NCI-H1417 treated with DMSO at 0.1 percent for 48 hours (cell line): ENCODE measurements at regions not wholly inside any gene's neighbourhood (a gene's known extent, or its start where the extent isn't known, plus 50 kb on each side); places are given as distances from the start of the nearest gene placed in this dataset.

Experiments
- DNase-seq: peaks from one replicate; lab custom pipeline; 2025; lab: John Stamatoyannopoulos, UW

GRCh38 chr10:6642876-6643275, 62.8 kb upstream of the PRKCQ start:
- no peak for DNase-seq

GRCh38 chr10:6640433-6641040, 60.5 kb upstream of the PRKCQ start:
- DNase-seq = no peak

GRCh38 chr10:6637053-6637452, 57.0 kb upstream of the PRKCQ start:
- no peak for DNase-seq

- DNase-seq = no peak
Observed at GRCh38 chr10:6635784-6636183, 55.7 kb upstream of the PRKCQ start.
